GM21825 (cell line): ENCODE measurements at regions not wholly inside any gene's neighbourhood (a gene's known extent, or its start where the extent isn't known, plus 50 kb on each side); places are given as distances from the start of the nearest gene placed in this dataset.
"Not testable (repeated sequence)": the region's sequence is repeated elsewhere in the genome, so short reads cannot be mapped to it uniquely, and the experiment has no call there.

Experiments used
- ATAC-seq: cut with Tn5 transposase; IDR thresholded peaks from one replicate; pipeline ENCODE4 v1.9.1; 2021; ENCODE audit warnings: mild to moderate bottlenecking, moderate library complexity; ENCODE audit not compliant: unreplicated experiment

DNA sequence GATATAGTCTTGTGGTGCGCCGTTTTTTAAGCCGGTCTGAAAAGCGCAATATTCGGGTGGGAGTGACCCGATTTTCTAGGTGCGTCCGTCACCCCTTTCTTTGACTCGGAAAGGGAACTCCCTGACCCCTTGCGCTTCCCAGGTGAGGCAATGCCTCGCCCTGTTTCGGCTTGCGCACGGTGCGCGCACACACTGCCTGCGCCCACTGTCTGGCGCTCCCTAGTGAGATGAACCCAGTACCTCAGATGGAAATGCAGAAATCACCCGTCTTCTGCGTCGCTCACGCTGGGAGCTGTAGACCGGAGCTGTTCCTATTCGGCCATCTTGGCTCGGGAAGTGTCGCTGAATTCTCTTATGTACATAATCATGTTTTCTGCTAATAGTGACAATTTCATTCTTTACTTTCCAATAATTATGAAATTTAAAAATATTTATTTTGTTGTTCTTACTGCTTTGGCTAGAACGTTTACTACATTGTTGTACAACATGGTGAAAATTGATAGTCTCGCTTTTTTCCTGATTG lies 61.2 kb upstream of the MINDY3 start:
- not testable (repeated sequence) for ATAC-seq

DNA sequence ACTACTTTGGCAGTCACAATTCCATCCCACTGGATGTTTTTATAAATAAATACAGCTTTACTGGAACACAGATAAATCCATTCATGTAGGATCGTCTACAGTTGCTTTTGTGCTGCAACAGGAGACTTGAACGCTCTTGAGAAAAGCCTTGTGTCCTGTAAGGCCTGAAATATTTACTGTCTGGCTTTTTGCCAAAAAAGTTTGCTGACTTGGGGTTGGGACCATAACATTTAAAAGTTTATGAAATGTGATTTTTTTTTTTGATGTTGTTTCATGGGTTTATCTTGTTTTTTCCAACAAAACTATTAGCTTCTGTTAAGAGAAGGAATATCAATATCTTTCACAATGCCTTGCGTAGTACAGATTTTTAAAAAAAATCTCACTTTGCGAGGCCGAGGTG lies 71.1 kb upstream of the MINDY3 start:
- no peak for ATAC-seq

DNA sequence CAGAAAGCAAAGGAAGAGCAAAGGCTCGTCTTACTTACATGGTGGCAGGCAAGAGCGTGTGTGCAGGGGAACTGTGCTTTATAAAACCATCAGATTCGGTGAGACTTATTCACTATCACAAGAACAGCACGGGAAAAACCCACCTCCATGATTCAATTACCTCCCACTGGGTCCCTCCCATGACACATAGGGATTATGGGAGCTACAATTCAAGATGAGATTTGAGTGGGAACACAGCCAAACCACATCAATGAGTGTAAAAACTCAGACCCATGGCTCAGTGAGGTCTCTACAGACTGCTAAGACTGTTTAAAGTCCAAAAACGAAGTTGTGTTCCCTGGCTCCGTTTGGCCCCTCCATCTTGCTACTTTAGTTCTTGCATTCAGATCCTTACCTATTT lies 79.2 kb upstream of the MINDY3 start:
- ATAC-seq: not testable (repeated sequence)

DNA sequence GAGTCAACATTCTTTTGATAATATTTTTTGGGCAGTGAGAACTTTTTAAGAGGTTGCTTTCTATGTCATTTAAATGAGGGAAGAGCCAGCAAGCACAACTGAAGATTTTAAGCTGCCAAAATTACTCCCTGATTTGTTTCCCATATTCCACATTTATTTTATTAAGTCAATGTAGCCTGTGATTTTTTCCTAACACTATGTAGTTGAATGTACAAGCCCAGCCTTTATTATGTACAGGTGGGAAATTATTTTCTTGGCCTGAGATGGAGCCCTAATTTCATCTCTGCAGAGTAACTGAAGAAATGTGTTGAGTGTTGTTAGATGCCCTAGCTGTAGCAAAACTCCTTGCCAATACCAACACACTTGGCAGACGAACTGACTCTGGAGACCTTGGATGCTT lies 83.1 kb upstream of the MINDY3 start:
- no peak for ATAC-seq

DNA sequence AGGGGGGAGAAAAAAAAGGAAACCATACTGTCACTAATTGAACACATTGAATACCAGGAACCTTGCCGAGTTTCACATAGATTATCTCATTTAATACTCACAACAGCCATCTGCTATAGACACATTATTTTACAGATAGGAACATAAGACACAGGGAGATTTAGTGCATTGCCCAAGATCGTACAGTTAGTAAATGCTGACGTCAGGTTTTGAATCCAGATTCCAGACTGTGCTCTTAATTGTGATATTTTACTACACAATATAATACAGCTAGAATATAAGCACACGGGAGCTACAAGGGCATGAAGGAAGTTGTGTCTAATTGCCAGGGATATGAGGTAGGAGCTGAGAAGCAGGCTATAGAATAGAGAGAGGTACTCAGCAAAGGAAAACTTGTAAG lies 93.9 kb upstream of the MINDY3 start:
- ATAC-seq: no peak

DNA sequence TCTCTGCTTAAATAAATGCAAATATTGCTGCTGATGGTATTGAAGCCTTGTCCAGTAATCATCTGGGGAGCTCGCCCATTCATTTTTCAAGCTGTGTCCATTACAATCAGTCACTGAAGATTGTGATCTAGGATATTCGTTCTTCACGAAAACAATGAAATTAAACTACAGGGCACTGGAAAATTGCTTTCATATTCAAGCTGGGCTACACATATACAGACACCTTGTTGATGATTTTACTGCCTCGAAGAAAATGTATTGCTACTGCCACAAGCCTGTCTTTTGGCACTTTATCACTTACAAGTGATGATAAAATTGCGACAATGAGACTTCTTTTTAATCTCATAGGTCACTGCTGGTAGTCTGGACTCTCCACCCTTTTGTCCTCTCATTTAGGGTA lies 100.0 kb upstream of the MINDY3 start:
- ATAC-seq: no peak

DNA sequence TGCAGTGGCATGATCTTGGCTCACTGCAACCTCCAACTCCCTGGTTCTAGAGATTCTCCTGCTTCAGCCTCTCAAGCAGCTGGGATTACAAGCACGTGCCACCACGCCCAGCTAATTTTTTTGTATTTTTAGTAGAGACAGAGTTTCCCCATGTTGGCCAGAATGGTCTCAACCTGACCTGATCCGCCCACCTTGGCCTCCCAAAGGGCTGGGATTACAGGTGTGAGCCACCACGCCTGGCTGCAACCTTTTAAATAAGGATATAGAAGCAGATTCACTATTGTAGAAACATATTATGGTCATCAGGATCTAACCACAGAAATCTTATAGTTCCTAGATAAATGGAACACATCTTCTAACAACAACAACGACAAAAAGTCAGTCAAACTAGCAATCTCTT lies 112.4 kb upstream of the MINDY3 start:
- ATAC-seq: not testable (repeated sequence)

DNA sequence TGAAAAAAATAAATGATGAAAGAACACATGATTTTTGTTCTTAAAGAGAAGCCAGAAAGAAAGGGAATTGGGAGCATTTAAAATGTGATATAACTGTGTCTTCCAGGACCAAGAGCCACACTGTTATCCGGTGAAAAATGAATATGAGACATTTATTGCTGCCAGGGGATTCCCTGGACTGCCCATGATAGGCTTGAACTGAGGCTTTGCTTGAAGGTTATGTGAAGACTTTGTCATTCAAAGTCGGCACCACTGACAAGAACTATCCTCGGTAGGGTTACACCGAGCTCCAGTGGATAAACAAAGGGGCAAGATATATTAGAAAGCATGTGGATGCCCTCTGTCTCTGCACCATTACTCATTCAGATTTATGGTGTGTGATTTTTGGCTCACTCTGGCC lies 125.4 kb upstream of the MINDY3 start:
- no peak for ATAC-seq

DNA sequence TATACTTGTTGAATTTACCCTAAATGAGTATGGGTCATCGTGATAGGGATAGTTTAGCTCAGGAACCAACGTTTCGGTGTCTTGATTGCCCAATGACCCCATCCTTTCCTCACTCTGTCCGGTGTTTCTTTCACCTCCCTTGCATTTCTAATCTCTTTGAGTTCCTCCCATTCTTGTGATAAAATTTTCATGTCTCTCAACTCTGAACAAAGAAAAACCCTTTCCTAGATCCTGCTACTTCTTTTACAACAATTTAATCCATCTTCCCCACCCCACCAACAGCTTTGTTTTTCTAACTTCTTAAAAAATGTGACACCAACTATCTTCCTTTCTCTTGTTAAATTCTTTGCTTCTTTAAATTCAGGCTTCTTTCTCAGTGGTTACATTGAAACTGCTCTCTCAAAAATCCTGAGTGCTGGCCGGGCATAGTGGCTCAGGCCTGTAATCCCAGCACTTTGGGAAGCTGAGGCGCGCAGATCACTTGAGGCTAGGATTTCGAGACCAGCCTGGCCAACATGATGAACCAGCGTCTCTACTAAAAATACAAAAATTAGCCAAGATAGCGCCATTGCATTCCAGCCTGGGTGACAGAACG lies 130.3 kb upstream of the MINDY3 start:
- ATAC-seq: no peak

DNA sequence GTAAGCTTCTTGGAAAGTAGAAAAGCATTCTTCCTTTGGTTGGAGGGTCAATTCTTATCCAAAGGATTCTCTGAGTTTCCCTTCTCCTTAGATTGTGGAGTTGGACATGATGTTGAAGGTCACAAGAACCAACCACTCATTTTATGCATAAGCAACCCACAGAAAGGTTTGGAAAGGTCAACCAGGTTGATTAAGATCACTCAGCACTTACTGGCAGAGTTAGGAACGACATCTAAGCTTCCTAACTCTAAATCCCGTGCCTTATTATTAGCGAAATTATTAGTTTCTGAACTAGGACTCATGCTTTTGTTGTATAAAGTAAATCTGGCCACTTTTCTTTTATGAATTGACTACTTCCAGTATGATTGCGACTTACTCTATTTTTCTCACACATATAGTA lies 137.0 kb upstream of the MINDY3 start:
- ATAC-seq: no peak

DNA sequence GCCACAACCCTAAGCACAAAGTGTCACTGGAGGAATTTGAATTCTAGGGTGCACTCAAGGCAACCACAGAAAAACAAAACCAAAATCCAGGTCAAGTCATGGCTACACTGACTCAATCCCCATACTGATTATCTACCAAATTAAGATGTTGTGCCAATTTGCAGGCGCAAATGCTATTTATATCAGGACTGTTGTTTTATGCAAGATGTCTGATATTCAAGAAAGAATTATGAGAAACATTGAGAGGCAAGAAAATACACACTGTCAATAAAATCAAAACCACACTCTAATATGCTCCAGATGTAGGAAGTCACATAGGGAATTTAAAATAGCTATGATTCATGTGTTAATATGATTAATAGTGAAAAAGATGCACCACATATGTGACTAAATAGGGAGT lies 141.3 kb upstream of the MINDY3 start:
- no peak for ATAC-seq

DNA sequence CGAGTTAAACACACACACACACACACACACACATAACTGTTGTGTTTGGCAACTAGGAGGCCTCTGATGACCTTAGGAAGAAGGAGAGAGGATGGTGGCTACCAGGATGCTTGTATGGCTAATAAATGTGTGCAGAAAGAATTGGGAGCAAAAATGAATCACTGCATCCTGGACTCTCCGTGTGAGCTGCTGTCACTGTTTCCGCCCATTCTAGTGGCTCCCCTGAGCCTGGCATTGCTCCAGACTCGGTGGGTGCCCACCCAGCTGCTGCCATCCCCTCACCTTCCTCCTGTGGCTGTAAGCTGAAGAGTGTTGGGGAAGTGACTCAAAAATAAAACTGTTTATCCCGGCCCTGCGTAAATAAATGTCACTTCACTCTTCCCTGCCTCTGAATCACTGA lies 149.5 kb upstream of the MINDY3 start:
- no peak for ATAC-seq

DNA sequence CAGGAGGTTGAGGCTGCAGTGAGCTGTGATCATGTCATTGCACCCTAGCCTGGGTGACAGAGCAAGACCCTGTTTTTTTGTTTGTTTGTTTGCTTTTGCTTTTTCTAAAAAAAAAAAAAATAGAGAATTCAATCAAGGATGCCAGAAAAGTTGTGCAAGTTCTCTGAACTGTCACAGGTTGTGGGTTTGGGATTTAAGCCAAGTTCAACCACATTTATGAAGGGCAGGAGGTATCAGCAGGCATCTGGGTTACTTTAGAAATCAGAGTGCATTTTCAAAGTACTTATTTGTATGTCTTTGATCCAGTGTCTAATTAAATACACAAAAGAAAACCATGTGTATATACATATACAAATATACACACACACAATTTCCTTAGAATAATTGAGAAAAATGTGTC lies 151.2 kb upstream of the MINDY3 start:
- no peak for ATAC-seq

DNA sequence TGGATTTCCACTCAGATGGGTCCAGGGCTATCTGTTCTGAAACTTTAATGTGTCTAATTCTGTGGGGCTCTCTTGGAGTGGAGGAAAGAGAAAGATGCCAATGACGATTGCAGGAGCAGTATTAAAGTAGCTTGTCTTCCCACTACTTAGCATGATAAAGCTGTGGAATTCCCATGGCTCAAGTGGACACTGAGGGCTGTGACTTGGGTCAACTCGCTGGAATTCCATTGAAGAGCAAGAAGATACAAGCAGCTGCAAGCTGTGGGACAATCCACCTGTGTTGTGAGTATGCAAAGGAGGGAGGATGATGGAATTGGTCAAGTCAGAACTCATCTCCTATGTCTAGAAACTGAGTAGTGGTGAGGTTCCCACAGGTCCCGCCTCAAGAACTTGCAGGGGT lies 154.2 kb upstream of the MINDY3 start:
- ATAC-seq: no peak

DNA sequence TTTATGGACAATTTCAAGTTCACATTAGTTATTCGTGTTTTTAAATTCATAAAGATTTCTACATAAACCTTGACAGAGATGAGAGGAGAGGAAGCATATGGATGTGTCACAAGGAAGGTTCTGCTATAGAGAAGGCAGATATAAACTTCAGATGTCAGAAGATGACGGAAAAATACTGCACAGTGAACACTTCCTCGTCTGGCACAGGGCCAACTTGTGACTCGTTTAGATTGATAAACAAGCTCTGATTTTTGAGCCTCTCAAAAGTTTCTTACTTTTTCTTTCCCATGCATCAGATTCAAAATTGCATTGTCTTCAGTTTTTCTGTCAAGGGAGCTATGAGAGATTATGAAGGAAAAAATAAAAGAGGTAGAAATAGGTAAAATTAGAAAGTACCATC lies 156.4 kb upstream of the MINDY3 start:
- no peak for ATAC-seq

DNA sequence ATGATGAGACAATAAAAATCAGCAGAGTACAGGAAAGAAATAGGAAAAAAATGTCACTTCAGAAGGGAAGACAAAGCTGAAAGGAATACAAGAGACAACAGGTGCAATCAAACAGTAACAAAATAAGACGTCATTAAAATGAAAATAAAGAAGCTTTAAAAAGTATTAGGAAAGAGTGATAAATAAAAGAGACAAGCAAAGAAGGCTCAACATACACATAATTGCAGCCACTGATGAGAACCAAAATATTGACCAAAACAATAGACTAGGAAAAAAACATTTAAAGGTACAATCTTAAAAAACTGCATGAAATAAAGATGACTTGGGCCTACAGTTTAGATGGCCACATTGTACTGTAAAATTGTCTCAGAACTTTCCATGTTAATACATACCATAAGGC lies 160.5 kb upstream of the MINDY3 start:
- ATAC-seq: no peak

DNA sequence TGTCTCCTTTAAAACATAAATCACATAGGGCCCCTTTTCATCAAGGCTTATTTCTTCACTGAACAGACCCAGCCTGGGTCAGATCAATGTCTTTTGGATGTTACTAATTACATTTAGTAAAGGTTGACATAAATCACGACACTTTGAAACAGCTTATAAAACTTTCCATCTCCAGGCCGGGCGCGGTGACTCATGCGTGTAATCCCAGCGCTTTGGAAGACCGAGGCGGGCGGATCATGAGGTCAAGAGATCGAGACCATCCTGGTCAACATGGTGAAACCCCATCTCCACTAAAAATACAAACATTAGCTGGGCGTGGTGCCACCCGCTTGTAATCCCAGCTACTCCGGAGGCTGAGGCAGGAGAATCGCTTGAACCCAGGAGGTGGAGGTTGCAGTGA lies 166.5 kb upstream of the MINDY3 start:
- ATAC-seq: not testable (repeated sequence)

DNA sequence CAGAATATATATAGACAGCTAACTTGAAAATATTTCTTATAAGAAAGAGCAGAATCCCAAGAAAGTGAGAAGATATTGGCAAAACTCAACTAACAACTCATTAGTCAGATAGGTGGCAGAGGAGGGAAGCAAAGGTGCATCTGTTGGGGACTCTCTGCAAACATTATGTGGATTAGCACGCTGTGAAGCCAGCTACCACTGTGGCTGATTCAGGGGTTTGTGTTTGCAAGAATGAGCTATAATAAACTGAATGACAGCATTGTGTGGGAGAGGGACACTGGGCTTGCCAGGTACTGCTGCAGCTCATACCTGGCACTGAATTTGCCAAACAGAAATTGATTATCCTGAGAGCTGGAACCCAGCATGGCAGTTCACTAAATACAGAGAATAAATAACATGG lies 170.3 kb upstream of the MINDY3 start:
- no peak for ATAC-seq

DNA sequence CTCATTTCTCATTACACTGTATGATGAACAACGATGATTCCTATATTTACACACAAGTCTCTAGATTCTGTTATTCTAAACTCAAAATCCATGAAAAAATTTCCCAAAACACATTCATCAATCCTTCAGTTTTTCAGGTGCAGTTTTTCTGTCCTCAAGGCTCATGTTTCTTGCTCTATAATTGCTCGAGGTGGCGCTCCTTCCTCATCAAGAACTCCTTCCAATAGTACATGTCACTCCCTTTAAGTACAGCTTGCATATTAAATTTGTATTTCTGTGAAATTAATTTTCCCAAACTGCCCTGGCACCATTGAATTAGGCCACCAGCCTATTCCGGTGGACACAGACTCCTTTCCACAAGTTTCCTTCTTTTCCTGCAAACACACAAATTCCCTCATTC lies 188.7 kb upstream of the MINDY3 start:
- no peak for ATAC-seq

DNA sequence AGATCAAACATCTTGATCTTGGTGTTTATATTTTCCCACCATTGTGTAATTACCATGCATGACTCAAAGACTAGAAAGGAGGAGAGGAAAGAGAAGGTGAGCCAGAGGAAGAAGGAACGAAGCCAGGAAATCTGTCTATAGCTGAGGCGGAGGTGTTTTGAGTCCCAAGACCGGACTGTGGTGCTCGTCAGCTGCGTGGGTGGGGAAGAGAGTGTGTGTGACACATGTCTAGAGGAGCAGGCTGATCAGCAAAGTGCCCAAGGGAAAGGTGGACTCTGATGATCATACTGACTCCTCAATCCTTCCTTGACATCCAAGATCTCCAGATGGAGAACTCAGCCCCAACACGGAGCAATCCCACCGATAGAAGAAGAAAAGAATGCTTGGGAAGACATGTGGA lies 189.5 kb upstream of the MINDY3 start:
- no peak for ATAC-seq

DNA sequence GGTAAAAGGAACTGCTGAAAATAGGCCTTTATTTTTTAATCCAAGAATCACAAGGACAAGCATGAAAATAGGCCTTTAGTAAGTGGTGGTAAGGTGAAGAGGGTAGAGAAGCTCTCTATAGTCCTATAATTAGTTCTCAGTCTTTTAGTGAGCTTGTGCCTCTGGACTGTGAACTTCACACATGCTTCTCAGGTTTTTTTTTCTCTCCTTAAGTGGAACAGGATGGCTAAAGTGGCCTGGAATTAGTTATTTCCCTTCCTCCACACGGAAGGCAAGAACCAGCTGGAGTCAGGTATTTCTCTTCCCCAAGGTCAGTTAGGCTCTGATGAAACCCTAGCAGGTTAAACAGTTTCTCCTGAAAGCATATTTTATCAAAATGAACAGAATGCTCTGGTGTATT lies 203.0 kb upstream of the MINDY3 start:
- no peak for ATAC-seq

DNA sequence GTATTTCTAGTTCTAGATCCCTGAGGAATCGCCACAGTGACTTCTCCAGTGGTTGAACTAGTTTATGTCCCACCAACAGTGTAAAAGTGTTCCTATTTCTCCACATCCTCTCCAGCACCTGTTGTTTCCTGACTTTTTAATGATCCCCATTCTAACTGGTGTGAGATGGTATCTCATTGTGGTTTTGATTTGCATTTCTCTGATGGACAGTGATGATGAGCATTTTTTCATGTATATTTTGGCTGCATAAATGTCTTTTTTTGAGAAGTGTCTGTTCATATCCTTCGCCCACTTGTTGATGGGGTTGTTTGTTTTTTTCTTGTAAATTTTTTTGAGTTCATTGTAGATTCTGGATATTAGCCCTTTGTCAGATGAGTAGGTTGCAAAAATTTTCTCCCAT lies 223.2 kb upstream of the MINDY3 start:
- ATAC-seq: not testable (repeated sequence)

DNA sequence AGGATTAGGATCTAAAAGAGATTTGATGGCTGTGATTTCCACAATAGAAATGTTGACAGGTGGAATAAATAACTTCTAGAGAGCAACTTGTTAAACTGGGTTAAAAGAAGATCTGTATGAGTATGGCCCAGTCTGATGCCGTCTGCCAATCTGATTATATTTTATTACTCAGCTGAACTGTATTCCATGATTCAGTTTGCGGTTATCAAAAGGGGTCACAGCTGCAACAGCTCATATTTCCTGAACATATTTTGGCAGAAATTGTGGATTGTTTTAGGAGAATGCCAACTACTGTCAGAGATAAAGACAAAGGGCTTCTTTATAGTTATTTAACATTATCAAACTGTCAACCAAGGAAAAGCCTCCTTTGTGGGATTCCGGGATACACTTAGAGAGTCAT lies 244.8 kb upstream of the MINDY3 start:
- no peak for ATAC-seq
